Neural crest cell (in vitro differentiated cells): ENCODE measurements at regions not wholly inside any gene's neighbourhood (a gene's known extent, or its start where the extent isn't known, plus 50 kb on each side); places are given as distances from the start of the nearest gene placed in this dataset.

ENCODE experiments used
- DNase-seq: peaks from one replicate; pipeline ENCODE4 v3.0.0; 2021; ENCODE audit warnings: low read depth, mixed read lengths, low spot score
- H3K27ac Mint-ChIP-seq: one replicate; pipeline ENCODE4 v1.8.0; 2021; ENCODE audit warnings: mild to moderate bottlenecking, mixed read lengths; ENCODE audit not compliant: unreplicated experiment
- H3K27me3 Mint-ChIP-seq: 2 replicates; pipeline ENCODE4 v1.8.0; 2021; ENCODE audit warnings: low read depth, mild to moderate bottlenecking, mixed read lengths
- H3K36me3 Mint-ChIP-seq: 2 replicates; pipeline ENCODE4 v1.8.0; 2021; ENCODE audit warnings: low read depth, mild to moderate bottlenecking, mixed read lengths
- H3K4me1 Mint-ChIP-seq: 2 replicates; pipeline ENCODE4 v1.8.0; 2021; ENCODE audit warnings: mixed read lengths
- H3K4me3 Mint-ChIP-seq: one replicate; pipeline ENCODE4 v1.8.0; 2021; ENCODE audit warnings: mild to moderate bottlenecking, mixed read lengths
- H3K9me3 Mint-ChIP-seq: 2 replicates; pipeline ENCODE4 v1.8.0; 2021; ENCODE audit warnings: mixed read lengths
- TF ChIP-seq, protein P1 (sequence below): fragments of 200-600 bp; sonication (generic); conservative IDR thresholded peaks from 2 replicates; pipeline ENCODE4 v1.5.0; 2021; ENCODE audit warnings: antibody characterized with exemption, mild to moderate bottlenecking

DNA sequence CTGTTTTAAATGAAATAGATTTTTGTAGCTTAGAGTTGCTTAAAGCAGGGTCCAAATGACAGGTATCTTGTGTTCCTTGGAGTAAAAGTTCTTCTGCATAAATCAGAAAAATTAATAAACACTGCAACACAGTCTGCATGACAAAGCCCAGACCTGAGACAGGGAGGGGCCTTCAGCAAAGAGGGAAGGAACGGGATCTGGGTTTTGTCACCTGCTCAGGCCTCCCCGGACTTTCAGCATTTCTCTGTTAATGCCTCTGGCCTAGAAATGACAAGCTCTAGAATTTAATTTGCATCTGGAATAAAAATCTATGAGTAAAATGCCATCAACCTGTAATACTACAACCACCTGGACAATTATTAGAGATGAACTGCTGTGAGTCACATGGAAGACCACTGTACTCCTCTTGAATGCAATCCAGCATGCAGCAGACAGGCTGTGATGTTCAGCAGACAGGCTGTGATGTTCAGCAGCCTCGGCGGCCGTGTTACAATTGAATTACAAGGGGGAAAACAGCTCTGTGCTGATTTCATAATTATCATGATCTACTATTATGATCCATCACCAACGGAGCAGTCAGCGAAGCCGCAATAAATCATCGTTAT lies 170.2 kb downstream of the TOX3 start:
- TF ChIP-seq, protein P1, sequence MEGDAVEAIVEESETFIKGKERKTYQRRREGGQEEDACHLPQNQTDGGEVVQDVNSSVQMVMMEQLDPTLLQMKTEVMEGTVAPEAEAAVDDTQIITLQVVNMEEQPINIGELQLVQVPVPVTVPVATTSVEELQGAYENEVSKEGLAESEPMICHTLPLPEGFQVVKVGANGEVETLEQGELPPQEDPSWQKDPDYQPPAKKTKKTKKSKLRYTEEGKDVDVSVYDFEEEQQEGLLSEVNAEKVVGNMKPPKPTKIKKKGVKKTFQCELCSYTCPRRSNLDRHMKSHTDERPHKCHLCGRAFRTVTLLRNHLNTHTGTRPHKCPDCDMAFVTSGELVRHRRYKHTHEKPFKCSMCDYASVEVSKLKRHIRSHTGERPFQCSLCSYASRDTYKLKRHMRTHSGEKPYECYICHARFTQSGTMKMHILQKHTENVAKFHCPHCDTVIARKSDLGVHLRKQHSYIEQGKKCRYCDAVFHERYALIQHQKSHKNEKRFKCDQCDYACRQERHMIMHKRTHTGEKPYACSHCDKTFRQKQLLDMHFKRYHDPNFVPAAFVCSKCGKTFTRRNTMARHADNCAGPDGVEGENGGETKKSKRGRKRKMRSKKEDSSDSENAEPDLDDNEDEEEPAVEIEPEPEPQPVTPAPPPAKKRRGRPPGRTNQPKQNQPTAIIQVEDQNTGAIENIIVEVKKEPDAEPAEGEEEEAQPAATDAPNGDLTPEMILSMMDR: no peak
- DNase-seq: no peak
- H3K27me3 Mint-ChIP-seq: no peaks in the 10 kb centered on the region
- no peak overlapping the region for H3K4me3 Mint-ChIP-seq
- H3K36me3 Mint-ChIP-seq: no peaks in the 10 kb centered on the region
- no peak overlapping the region for H3K27ac Mint-ChIP-seq
- no peaks in the 10 kb centered on the region for H3K4me1 Mint-ChIP-seq
- peaks cover 5% of the 10 kb centered on the region for H3K9me3 Mint-ChIP-seq

DNA sequence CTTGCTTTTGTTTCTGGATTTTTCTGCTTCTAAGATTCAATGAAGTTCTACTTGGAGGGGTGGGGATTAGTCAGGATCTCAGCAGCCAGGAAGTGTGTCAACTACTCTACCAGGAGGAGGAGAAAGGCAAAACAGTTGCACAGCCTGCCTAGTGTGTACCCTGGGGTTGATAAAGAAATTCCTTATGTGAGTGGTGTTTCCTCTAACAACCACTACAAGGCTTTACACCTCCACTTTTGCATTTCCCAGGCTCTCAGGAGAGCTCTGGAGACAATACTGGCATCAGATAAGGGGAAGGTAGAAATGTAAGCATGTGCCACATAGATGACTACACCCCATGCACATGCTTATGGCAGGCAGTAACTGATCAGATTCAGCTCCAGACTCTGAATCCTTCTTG lies 174.6 kb downstream of the TOX3 start:
- DNase-seq: no peak
- no peaks in the 10 kb centered on the region for H3K36me3 Mint-ChIP-seq
- no peaks in the 10 kb centered on the region for H3K27me3 Mint-ChIP-seq
- H3K4me3 Mint-ChIP-seq: no peak overlapping the region
- TF ChIP-seq, protein P1: no peak
- peaks cover 5% of the 10 kb centered on the region for H3K9me3 Mint-ChIP-seq
- no peak overlapping the region for H3K27ac Mint-ChIP-seq
- H3K4me1 Mint-ChIP-seq: no peaks in the 10 kb centered on the region

DNA sequence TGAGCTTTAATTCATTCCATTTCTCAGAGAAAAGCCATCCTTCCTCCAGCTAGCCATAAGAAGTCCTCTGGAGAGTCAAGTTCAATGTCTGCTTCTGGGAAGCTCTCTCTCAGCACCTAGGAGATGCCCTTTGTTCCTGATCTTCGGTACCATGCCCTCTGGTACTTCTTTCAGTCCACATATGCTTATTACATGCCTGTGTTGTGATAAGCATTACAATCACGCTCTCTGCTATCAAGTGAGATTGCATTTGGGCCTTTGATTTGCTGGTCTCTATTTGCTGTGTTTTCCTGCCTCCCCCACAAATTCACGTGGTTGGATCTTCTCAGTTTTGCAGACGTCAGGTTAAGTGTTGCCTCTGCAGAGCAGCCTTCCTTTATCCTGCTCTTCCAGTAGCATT lies 178.1 kb downstream of the TOX3 start:
- no peak for DNase-seq
- Mint-ChIP-seq H3K4me3 (no peak overlapping the region), H3K36me3 (no peaks in the 10 kb centered on the region), H3K9me3 (peaks cover 4% of the 10 kb centered on the region), H3K27ac (no peak overlapping the region), H3K4me1 (peaks cover 4% of the 10 kb centered on the region), H3K27me3 (no peaks in the 10 kb centered on the region)
- TF ChIP-seq, protein P1: no peak

DNA sequence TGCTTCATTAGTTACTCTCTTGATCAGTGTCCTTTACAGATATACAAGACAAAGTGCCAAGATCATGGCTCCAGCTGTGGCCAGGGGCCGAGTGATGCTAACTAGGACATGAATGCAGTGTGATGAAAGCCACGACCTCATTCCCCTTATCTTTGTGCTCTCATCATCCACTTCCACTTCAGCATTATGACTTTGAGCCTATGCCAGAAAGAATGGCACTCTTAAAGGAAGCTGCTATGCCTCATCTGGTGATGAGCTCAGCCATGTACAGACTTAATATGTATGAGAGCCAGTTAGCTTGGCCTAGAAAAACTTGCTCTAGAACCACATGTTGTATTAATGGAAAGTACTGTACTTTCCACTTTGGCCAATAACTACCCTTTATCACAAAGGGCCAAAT lies 179.1 kb downstream of the TOX3 start:
- Mint-ChIP-seq H3K27ac (no peak overlapping the region), H3K36me3 (no peaks in the 10 kb centered on the region), H3K4me3 (no peak overlapping the region), H3K4me1 (peaks cover 4% of the 10 kb centered on the region), H3K9me3 (no peaks in the 10 kb centered on the region), H3K27me3 (no peaks in the 10 kb centered on the region)
- no peak for DNase-seq
- TF ChIP-seq, protein P1: no peak

DNA sequence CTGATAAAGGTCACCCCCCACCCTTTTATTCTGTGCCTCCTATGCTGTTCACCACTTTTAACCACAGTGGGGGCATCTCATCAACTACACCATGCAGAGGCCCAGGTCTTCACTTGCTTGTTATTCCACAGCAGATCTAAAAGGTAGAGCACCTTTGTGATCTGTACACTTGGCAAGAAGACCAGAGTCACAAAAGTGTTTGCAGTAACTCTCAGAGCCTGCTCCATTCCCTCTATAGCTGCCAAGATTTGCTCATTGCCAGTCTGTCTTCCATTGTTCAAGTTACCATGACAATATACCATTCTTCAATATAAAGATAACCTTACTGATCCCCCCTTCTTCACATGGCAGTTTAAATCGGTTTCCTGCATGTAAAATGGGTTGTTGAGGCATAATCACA lies 180.0 kb downstream of the TOX3 start:
- Mint-ChIP-seq H3K4me1 (peaks cover 4% of the 10 kb centered on the region), H3K4me3 (no peak overlapping the region), H3K27ac (no peak overlapping the region), H3K27me3 (no peaks in the 10 kb centered on the region), H3K36me3 (no peaks in the 10 kb centered on the region), H3K9me3 (no peaks in the 10 kb centered on the region)
- TF ChIP-seq, protein P1: no peak
- no peak for DNase-seq
